ENCODE measurements at regions not wholly inside any gene's neighbourhood (a gene's known extent, or its start where the extent isn't known, plus 50 kb on each side); places are given as distances from the start of the nearest gene placed in this dataset.

DNA sequence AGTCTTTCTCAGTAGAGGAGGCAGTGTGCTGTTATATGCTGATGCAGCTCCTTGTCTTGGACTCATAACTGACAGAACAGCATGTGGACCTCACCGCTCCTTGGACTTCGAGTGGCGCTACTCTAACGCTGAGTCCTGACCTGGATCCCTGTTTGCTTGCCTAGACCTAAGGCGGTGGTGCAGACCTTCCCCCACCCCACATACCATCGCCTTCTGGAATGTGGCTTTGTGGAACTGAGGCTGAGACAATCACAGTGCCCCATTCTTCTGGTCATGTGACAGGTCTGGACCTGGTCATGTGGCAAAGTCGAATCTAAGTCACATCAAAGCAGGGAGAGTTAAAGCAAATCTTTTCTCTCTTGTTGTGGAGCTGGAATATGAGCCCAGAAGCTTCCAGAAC, 190.7 kb upstream of the MKI67 start:
- no peak for DNase-seq (ENCODE audit: low read depth)

DNA sequence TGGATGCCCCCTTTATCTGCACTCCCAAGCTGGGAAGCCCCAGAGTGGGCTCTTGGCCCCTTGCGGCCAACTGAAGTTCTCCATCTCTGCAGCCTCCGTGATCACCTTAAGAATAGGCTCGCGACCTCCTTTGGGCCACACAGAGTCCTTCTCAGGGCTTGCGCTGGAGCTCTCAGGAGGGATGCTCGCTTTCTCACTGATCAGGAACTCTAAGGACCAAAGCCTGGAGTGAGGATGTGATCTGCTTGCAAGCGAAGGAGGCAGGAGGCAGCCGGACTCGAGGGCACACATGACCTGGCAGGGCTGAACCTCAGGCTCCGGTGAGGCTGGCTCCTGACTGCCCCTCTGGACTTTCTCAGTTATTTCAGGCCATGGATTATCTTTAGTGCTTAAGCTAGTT, 192.1 kb upstream of the MKI67 start:
- DNase-seq (ENCODE audit: low read depth), result no peak

DNA sequence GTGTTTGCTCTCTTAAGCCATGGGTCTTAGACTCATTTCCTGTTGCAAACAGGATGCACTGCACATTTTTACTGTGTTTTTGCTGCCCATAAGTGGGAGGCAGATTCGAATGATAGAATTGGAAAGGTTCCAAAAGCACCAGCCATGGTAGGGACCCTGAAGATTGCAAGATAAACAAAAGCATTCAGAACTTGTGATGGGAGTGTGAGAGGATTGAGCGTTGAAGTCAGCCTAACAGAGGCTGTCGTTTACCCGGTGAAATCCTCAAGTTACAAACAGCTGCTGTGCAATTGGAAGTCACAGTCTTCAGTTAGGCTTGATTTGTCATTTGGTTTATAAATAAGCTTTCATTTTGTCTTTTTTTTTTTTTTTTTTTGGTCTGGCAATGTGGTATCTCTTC, 192.7 kb upstream of the MKI67 start:
- DNase-seq (ENCODE audit: low read depth), result no peak

DNA sequence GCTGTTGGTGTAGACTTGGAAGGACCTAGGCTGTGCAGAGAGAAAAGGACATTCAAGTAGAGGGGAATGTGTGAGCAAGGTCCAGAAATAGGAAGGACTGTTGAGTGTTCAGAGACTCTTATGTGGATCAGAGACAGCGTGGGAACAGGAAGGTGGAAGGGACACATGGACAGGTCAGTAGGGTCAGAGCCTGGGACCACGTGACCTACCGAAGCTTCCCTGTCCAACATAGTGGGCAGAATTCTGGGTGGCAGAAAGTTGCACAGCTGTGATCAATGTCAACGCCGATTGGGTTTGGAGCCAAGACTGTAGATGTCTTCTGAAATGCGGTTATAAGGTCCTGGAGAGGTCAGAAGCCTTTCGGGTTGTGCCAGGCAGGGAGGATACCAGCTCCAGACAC, 195.9 kb upstream of the MKI67 start:
- no peak for DNase-seq (ENCODE audit: low read depth)

DNA sequence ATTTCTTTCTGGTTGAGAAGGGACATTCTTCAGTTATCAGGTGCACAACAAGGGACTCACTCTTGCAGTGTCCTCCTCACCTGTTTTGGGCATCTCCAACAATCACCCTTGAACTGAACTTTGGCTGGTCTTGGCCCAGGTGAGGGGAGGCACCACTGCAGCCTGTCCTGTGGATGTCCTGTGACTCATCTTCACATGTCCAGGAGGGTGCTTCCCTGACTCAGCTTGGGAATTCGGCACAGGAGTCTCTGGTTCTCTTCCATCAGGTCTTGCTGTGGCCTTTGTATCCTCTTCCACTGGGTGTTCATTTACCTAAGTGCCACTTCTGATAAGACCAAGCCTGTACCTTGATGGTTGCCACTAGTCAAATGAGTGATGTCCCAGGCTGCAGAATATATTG, 196.7 kb upstream of the MKI67 start:
- no peak for DNase-seq (ENCODE audit: low read depth)

DNA sequence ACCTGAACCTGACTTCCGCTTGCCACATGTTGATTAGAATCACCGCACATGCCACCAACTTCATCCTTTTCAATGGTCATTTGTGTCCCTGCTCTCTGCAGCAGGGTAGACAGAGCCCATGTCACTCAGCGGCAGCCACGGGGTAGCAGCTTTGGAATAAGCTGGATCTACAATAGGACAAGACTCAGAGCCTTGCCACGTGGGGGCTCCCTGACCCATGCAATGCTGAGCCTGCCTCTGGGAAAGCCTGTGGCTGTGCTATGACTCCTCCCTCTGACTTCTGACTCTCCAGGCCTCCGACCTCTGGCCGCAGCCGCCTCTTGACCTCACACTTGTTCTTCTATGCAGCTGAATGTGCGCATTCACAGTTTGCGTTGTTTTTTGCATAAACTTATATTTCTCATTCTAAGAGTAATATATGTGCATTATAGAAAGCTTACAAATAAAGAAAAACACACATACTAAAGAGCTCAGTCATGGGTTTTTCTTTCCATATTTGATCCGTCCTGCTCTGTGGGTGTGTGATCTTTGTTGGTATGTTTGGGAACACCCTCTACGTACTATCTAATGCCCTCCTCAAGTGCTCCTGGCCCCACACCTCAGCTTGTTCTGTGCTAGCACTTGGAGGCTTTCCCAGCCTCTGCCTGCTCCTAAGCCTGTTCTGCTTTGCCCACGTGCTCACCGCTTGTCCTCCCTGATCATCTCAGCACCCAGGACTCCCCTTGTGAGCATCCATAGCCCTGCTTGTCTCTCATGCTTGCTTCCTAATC, 198.0 kb upstream of the MKI67 start:
- DNase-seq (ENCODE audit: low read depth), result no peak

DNA sequence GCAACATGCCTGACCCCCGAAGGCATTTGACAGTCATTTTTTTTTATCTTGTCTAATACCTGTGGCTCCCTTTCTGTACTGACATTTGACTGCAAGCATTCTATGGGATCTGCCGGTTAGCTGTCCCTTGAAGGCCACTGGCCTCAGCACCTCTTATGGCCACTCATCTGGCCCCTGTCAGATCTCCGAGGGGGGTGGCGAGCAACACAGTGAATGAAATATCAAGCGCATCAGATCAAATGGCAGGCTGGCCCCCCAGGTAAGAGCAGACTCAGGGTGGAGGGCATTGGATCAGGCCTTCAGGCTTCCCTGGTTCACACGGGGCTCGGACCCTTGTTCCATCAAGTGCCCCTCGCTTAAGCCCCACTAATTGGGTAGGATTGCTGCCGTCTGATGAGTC, 199.6 kb upstream of the MKI67 start:
- no peak for DNase-seq (ENCODE audit: low read depth)

DNA sequence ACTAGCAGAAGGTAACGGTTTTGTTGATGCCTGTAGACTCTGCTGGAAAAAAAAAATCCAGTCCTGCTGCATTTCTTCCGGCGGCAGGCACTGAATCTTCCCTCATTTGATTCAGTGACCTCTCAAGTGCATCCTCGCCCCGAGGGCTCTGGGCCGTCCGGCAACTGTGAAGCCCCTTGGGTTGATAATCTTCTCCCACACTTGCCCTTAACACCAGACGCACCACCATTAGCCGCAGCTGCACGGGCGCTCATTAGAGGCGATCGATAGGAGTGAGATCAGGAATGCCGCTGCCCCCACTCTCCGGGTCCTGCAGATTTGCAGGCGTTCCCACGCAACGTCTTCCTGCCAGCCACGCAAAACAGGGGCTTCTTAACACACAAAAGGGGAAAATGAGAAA, 200.0 kb upstream of the MKI67 start:
- no peak for DNase-seq (ENCODE audit: low read depth)

DNA sequence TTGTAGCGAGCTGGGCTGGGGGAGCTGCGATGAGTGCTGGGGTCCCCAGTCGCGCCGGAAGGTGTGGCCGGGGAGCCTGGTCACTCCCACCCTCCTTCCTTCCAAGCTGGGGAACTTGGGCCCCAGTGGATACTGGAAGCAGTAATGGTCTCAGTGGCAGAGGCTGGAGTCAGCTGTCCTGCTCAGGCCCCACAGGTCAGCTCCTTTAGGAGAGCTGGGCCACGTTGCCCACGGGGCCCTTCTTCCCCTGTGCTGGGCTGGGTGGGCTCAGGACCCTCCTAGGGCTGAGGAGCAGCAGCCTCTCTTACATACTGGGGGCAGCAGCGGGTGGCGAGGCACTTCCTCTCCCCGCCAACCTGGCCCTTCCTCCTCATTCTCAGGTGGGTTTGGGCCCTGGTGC, 200.6 kb upstream of the MKI67 start:
- no peak for DNase-seq (ENCODE audit: low read depth)

DNA sequence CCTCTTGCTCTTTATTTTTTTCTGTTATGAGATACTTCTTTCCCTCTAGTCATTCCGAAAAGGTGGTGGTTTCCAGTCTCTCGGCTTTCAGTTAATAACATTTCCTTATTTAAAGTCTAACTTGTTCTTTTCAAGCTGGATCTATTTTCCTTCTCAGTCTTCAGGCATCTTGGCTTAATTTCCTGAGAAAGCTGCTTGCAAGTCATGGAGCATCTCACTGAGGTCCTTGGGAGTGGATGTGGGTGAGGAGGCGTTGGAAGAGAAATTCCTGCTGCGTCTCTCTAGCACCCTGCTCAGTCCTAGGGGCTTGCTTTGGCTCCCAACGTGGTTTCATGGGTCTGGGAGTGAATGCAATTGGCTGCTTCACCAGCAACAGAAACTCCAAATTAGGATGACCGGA, 210.2 kb upstream of the MKI67 start:
- no peak for DNase-seq (ENCODE audit: low read depth)

DNA sequence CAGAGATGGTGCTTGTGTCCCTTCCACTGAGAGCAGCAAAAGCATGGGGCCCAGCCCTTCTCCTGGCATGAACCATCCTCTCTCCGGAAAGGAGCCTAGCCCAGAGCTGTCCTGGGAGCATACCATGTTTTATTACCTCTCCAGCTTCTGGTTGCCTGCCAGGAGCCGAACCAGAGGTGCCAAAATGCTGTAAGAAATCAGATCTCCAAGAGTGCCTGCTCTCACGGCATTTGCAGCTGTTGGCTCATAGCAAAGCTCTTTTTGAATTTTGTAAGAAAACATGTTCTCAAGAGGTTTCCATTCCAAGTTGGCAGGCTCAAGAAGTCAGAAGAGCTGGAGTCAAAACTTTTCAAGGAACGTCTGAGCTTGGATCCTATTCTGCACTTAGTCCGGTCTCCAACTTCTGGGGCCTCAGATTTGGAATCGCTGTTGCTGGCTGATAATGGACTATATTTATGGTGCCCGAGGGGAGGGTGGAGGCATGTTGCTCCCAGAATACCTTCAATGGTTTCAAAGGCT, 211.7 kb upstream of the MKI67 start:
- DNase-seq (ENCODE audit: low read depth), result no peak

DNA sequence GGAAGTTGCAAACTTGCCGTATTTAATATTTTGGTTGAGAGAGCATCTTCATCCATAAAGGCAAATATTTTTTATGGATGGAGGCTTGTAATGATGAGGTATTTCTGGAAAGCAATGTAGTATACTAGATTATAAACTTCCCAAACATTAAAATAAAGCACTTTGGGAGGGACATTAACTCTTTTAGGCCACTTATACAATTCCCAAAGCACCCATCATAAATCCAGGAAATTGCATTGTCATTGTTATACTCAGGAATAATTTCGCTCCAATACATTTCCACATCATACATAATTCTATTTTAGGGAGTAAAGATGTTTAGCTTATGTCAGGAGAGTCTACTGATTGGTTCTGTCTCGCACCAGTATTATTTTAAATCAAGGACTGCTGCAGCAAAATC, 212.7 kb upstream of the MKI67 start:
- no peak for DNase-seq (ENCODE audit: low read depth)

DNA sequence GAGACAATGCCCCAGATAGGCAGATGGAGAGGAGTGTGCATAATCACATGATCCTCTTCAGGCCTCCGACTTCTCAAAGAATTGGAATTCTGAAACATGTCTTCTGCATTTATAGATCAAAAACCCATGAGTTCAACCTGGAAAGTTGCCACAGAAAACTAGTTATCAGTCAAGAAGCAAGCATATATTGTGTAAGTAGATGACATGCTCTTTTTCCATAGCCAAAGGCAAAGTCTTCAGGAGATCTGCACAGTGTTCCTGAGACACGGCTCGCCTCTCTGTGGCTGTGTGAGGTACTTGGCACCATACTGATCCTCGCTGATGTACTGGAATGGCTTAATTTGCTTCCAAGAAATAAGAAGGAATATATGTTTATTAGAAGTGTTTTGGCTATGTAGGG, 213.5 kb upstream of the MKI67 start:
- DNase-seq (ENCODE audit: low read depth), result no peak

DNA sequence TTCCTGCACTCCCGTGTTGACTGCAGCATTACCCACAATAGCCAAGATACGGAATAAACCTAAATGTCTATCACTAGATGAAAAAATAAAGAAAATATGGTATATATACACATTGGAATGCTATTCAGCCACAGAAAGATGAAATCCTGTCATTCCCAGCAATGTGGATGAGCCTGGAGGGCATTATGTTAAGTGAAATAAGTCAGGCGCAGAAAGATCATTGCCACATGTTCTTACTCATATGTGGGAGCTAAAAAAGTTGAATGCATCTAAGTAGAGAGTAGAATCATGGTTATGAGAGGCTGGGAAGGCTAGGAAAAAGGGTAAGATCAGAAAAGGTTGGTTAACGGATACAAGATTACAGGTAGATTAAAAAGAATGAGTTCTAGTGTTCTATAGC, 219.1 kb upstream of the MKI67 start:
- DNase-seq (ENCODE audit: low read depth), result no peak

DNA sequence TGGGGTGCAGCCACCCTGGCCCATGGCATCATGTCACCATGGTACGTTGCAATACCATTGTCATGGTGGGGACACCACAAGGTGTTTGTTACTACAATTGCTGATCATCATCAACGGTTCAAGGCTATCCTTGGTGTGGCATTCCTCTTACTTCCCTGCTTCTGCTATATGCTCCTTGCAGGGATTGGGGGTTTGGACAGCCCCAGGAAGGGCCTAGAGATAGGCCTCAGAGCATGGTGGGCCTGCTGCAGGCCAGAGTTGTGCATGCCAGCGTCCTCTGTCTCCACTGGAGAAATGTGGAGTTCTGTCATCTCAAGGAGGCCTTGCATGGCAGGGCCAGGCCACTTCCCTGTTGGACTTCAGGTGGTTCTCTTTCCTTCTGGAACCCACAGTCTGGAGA, 234.6 kb upstream of the MKI67 start:
- DNase-seq (ENCODE audit: low read depth), result no peak

DNA sequence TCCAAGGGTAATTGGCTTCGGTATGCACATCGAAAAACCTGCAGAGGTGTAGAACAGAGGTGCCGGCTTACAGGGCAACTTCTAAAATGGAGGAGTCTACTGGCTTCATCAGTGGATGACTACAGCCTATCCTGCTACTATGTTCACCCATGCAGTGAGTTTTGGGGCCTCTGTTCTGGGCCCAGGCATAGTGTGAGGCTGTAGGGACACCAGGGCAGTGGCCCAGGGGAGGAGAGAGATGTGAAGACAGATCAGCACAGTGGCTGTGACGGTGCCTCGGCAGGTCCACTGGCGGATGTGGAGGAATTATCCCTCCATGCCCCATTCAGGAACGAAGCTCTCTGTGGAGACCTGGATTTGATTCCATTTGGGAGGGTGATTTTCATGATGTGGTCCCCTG, 235.3 kb upstream of the MKI67 start:
- DNase-seq (ENCODE audit: low read depth), result no peak

DNA sequence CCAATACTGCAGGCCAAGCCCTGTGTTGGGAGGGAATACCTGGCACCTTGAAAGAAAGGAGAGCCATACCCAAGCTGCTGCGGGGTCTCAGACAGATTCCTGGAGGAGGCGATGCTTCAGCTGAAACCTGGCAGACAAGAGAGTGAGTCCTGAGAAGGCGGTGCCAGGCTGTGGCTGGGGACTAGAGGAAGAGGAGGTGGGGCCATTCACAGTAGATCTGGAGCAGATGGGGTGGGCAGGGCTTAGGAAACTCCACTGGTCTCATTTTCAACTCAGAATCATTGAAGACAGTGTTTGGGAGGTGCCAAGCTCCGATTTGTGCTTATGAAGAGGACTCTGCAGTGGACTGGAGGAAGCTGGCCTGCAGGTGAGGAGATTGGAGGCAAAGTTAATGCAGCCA, 236.3 kb upstream of the MKI67 start:
- no peak for DNase-seq (ENCODE audit: low read depth)

DNA sequence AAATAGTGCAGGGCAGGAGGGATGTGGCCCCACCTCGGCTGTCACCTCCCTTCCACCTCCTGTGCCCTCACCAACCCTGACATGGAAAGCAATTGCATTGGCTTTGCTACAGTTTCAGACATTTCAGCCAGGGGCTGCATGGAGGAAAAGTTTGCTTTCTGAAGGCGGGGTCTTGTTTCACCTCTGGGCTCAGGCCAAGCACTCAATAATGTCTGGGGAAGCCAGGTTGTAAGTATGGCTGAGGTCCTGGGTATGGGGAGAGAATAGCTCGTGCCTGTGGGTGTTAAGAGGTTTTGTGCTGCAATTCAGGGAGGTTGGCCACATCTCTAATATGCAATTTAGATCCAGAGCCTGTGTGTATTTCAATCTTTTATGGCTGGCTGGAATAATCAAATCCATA, 238.4 kb upstream of the MKI67 start:
- DNase-seq (ENCODE audit: low read depth), result no peak

DNA sequence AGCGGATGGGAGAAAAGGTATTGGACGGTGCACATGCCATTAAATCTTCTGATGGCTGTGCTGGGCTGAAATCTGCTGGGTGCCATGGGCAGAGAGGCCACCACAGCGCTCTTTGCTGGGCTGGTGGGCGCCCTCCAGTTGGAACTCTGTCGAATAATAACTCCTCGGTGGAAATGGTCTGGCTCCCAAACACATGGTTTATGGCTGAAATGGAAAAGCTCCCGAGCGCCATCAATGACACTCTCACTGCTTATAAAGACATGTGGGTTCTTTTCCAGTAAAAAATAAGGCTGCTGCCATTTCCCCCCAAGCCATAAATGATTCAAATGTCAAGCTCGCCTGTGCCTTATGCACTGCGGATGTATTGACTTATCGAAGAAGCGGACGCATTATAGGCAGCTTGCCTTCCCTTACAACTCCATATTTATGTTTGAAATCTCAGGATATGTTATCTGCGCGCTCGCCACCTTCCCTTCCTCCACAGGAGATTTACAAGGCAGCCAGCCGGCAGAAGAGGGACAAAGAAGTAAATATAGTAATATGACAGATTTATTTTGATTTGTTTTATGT, 239.0 kb upstream of the MKI67 start:
- DNase-seq (ENCODE audit: low read depth), result no peak

DNA sequence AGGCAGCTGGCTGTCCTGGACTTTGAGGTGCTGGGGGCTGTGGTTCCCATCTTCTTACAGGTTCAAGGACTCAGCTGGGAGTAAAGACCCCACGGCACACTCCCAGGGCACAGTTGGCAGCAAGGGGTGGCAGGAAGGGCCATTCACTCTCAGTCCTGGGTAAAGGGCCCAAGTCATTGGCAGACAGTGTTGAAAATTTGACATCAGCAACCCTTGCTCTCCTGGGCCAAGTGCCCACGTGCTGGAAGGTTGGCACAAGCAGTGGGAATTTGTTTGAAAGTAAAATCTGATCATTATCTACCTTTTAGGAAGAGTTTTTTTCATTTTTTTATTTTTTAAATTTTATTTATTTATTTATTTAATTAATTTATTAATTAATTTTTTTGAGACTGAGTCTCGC, 241.6 kb upstream of the MKI67 start:
- no peak for DNase-seq (ENCODE audit: low read depth)

DNA sequence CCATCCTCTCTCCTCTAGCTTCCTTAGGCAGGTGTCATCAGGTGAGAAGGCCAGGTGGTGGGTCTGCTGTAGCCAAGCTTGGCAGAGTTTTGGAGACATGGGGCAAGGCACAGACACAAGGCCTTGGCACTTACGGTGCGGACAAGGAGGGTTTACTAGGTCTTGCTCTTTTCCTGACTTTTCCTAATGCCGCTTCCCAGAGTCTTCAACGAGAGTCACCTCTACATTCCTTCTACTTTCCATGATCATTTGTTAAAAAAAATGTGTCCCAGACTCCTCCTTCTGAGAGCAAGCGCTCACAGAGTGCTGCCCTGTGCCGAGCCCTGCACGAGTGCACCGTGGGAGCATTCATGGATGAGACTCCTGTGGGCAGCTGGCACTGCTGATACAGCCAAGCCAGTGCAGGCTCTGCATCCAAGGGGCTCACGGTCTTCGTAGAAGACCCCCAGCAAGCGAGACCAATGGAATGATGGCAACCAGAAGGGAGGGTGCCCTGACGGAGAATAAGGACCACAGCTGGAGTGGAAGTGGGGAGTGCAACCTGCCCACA, 243.0 kb upstream of the MKI67 start:
- DNase-seq (ENCODE audit: low read depth), result no peak

DNA sequence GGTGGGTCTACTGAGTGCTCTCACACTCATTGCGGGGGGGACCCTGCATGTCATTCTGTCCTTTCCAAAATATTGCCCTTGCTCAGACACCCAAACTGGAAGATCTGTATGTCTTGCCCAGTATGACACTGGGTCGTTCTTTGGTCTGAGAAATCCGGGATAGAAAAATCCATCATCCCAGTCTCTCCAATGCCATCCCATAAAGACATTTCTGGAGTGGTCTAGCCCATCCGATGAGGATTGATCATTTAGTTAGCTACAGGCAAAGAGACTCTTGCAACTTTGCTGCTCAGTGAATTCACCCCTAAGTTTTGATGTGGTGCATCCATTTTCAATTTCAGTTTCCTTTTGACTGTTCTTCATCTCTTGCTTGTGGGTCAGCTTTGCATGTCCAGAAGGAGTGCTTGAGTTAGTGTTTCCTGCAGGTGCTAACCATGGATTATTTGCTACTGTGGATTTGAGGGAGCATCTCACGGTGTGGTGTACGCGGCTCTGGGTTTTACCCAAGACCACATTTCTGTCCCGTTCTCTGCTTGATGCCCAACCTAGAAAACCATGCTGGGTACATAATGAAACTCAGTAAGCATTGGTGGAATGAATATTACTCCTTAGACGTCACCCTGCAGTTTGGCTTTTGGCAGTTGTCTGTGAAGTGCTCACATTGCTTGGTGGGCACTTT, 247.0 kb upstream of the MKI67 start:
- no peak for DNase-seq (ENCODE audit: low read depth)

DNA sequence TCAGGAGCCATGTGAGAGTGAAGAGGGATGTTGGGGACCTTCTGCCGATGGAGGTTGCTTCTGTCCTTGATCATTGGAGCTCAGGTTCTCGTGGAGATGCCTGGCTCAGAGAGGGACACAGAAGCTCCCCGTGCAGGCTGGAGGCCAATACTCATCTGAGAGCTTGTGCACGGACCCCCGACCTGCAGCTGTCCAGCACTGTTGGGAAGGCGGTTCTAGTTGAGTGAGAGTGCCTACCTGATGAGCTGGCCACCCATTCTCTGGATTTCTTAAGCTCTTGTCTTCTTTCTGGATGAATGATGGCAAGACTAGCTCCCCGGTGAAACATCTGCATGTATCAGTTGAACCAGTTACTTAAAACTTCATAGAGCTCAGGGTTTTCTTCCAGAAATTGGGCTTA, 247.6 kb upstream of the MKI67 start:
- DNase-seq (ENCODE audit: low read depth), result no peak

Data from stimulated activated CD8-positive, alpha-beta memory T cell treated with anti-CD3 and anti-CD28 coated beads, Interleukin-7, amount 100 ng/mL, for 24 hours (primary cell).